ENCODE measurements at regions not wholly inside any gene's neighbourhood (a gene's known extent, or its start where the extent isn't known, plus 50 kb on each side); places are given as distances from the start of the nearest gene placed in this dataset.

- no peaks in the 10 kb centered on the region for H3K27me3 ChIP-seq
- no peak for TF ChIP-seq CTCF (IDR thresholded peaks at IDR 0.05; ENCODE audit: low read depth, low read length)
- H3K4me3 ChIP-seq (ENCODE audit: low read depth, low read length), result no peak overlapping the region
- DNase-seq, result no peak
- H3K9me3 ChIP-seq, result no peaks in the 10 kb centered on the region
- no peaks in the 10 kb centered on the region for H3K4me1 ChIP-seq
- no peaks in the 10 kb centered on the region for H3K36me3 ChIP-seq
These were observed 79.6 kb upstream of the PDC start for GRCh38 chr1:186540521-186540920.

GRCh38 chr1:186536273-186536890 is 75.5 kb upstream of the PDC start:
- Histone ChIP-seq H3K27me3 (no peaks in the 10 kb centered on the region), H3K4me1 (no peaks in the 10 kb centered on the region), H3K36me3 (no peaks in the 10 kb centered on the region), H3K9me3 (no peaks in the 10 kb centered on the region), H3K4me3 (ENCODE audit: low read depth, low read length) (no peak overlapping the region)
- DNase-seq, result no peak
- TF ChIP-seq CTCF (IDR thresholded peaks at IDR 0.05; ENCODE audit: low read depth, low read length), result no peak

- no peak for DNase-seq
- Histone ChIP-seq H3K27me3 (no peaks in the 10 kb centered on the region), H3K4me1 (no peaks in the 10 kb centered on the region), H3K9me3 (no peaks in the 10 kb centered on the region), H3K4me3 (ENCODE audit: low read depth, low read length) (no peak overlapping the region), H3K36me3 (no peaks in the 10 kb centered on the region)
- no peak for TF ChIP-seq CTCF (IDR thresholded peaks at IDR 0.05; ENCODE audit: low read depth, low read length)
These were observed 74.6 kb upstream of the PDC start for GRCh38 chr1:186535388-186536133.

- no peak for TF ChIP-seq CTCF (IDR thresholded peaks at IDR 0.05; ENCODE audit: low read depth, low read length)
- no peak overlapping the region for H3K4me3 ChIP-seq (ENCODE audit: low read depth, low read length)
- H3K36me3 ChIP-seq, result no peaks in the 10 kb centered on the region
- H3K9me3 ChIP-seq, result no peaks in the 10 kb centered on the region
- H3K4me1 ChIP-seq, result no peaks in the 10 kb centered on the region
- no peaks in the 10 kb centered on the region for H3K27me3 ChIP-seq
- DNase-seq, result no peak
These were observed 73.5 kb upstream of the PDC start for GRCh38 chr1:186534401-186534800.

GRCh38 chr1:186532466-186532865 is 71.6 kb upstream of the PDC start:
- Histone ChIP-seq H3K9me3 (no peaks in the 10 kb centered on the region), H3K27me3 (no peaks in the 10 kb centered on the region), H3K4me3 (ENCODE audit: low read depth, low read length) (no peak overlapping the region), H3K4me1 (no peaks in the 10 kb centered on the region), H3K36me3 (no peaks in the 10 kb centered on the region)
- no peak for TF ChIP-seq CTCF (IDR thresholded peaks at IDR 0.05; ENCODE audit: low read depth, low read length)
- no peak for DNase-seq

- TF ChIP-seq CTCF (IDR thresholded peaks at IDR 0.05; ENCODE audit: low read depth, low read length), result no peak
- Histone ChIP-seq H3K27me3 (no peaks in the 10 kb centered on the region), H3K4me1 (no peaks in the 10 kb centered on the region), H3K9me3 (no peaks in the 10 kb centered on the region), H3K36me3 (no peaks in the 10 kb centered on the region), H3K4me3 (ENCODE audit: low read depth, low read length) (no peak overlapping the region)
- DNase-seq, result no peak
These were observed 70.7 kb upstream of the PDC start for GRCh38 chr1:186531561-186532165.

Measured in BE2C (cell line).